DOHH2 (cell line): ENCODE measurements at regions not wholly inside any gene's neighbourhood (a gene's known extent, or its start where the extent isn't known, plus 50 kb on each side); places are given as distances from the start of the nearest gene placed in this dataset.

Experiments used
- CTCF ChIP-seq: fragments of 200-600 bp; sonication (generic); IDR thresholded peaks from one replicate; pipeline ENCODE4 v1.5.1; 2014; ENCODE audit warnings: antibody characterized with exemption, mild to moderate bottlenecking, low read depth, low read length; ENCODE audit not compliant: poor library complexity, severe bottlenecking
- EZH2phosphoT487 ChIP-seq: fragments of 200-600 bp; sonication (generic); IDR thresholded peaks from 2 replicates; pipeline ENCODE4 v1.6.1; 2017; ENCODE audit warnings: borderline replicate concordance, mild to moderate bottlenecking, antibody characterized with exemption, low read length, moderate library complexity, mixed read lengths

- no peak for TF ChIP-seq CTCF
- TF ChIP-seq EZH2phosphoT487 = no peak
Measured at GRCh38 chr17:79156463-79157095, 82.0 kb downstream of the ENGASE start.
